Lower leg skin (tissue), 3 donors: ENCODE measurements at regions not wholly inside any gene's neighbourhood (a gene's known extent, or its start where the extent isn't known, plus 50 kb on each side); places are given as distances from the start of the nearest gene placed in this dataset.

Experiments
- CTCF ChIP-seq, 3 donors: fragments of 450-650 bp; IDR thresholded peaks; one replicate each; pipeline ENCODE4 v1.5.1; 2016; ENCODE audit warnings: antibody characterized with exemption in 3 of 3, mild to moderate bottlenecking in 3 of 3, moderate library complexity in 2 of 3
- POLR2A ChIP-seq, 2 donors: fragments of 450-650 bp; IDR thresholded peaks; one replicate each; pipeline ENCODE4 v1.6.1; 2016 to 2017; ENCODE audit warnings: antibody characterized with exemption in 2 of 2, mild to moderate bottlenecking in 1 of 2, moderate library complexity in 1 of 2

GRCh38 chr10:130744631-130745030 is 566.9 kb downstream of the TCERG1L start:
- no peak for TF ChIP-seq CTCF (IDR thresholded peaks at IDR 0.05)
- no peak for TF ChIP-seq POLR2A (IDR thresholded peaks at IDR 0.05)
